ENCODE measurements at regions not wholly inside any gene's neighbourhood (a gene's known extent, or its start where the extent isn't known, plus 50 kb on each side); places are given as distances from the start of the nearest gene placed in this dataset.

DNA sequence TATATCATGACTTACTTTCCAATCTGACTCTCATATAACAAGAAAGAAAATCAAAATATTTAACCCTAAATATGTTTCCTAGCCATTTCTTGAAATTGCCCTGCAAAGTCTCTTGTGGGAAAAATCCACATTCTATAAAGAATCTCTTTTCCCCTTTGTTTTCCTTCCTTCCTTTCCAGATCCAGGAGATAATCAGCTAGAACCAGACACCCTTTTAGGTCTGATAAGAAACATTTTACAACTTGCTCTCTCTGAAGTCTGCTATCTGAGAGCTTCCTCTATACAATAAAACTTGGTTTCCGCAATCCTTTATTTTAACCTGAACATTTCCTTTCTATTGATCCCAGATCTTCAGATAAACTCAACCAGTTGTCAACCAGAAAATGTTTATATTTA, 100.5 kb upstream of the RNU6-1 start:
- H3K36me3 ChIP-seq (replicated peaks in 1 of 2; ENCODE audit: control insufficient read depth in 1 of 2, insufficient read depth in 2 of 2, low read length in 2 of 2), result no peaks in the 10 kb centered on the region
- H3K9me3 ChIP-seq (replicated peaks in 1 of 2; ENCODE audit: control insufficient read depth in 1 of 2, insufficient read depth in 1 of 2, low read length in 2 of 2), result no peaks in the 10 kb centered on the region
- H4K20me1 ChIP-seq (ENCODE audit: insufficient read depth, low read length), result no peaks in the 10 kb centered on the region
- no peaks in the 10 kb centered on the region for H3K79me2 ChIP-seq (ENCODE audit: insufficient read depth, low read length)
- DNase-seq, result no peak
- TF ChIP-seq, protein P1, sequence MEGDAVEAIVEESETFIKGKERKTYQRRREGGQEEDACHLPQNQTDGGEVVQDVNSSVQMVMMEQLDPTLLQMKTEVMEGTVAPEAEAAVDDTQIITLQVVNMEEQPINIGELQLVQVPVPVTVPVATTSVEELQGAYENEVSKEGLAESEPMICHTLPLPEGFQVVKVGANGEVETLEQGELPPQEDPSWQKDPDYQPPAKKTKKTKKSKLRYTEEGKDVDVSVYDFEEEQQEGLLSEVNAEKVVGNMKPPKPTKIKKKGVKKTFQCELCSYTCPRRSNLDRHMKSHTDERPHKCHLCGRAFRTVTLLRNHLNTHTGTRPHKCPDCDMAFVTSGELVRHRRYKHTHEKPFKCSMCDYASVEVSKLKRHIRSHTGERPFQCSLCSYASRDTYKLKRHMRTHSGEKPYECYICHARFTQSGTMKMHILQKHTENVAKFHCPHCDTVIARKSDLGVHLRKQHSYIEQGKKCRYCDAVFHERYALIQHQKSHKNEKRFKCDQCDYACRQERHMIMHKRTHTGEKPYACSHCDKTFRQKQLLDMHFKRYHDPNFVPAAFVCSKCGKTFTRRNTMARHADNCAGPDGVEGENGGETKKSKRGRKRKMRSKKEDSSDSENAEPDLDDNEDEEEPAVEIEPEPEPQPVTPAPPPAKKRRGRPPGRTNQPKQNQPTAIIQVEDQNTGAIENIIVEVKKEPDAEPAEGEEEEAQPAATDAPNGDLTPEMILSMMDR (IDR thresholded peaks at IDR 0.05), result no peak
- Mint-ChIP-seq H3K4me1 (peaks cover 8% of the 10 kb centered on the region), H3K36me3 (no peaks in the 10 kb centered on the region), H3K4me3 (no peak overlapping the region), H3K9me3 (peaks cover 0 to under 1% (median 0%) of the 10 kb centered on the region in 7 donors), H3K27ac (no peak overlapping the region), H3K27me3 (ENCODE audit: low read depth in 3 of 3) (peaks cover 0 to 2% (median 2%) of the 10 kb centered on the region in 3 donors)
- intact Hi-C loops (cut with micrococcal nuclease), result loop anchor here in 1 of 2 donors (10.0 kb wide), 1 partner anchor 56 kb away; no protein-coding TSS in a partner anchor
- no peak overlapping the region for H2AFZ ChIP-seq (ENCODE audit: insufficient read depth, low read depth, low read length, poor library complexity, severe bottlenecking)
- no peak overlapping the region for H3K4me3 ChIP-seq (replicated peaks in 1 of 3; ENCODE audit: low read depth in 2 of 3, low read length in 3 of 3)
- H3K4me2 ChIP-seq (replicated peaks; ENCODE audit: extremely low read depth, low read length, poor library complexity, severe bottlenecking), result no peak overlapping the region
- H3K27me3 ChIP-seq (ENCODE audit: control insufficient read depth in 2 of 2, insufficient read depth in 2 of 2, low read length in 2 of 2), result no peaks in the 10 kb centered on the region
- H3K27ac ChIP-seq (ENCODE audit: low read depth in 1 of 2, low read length in 2 of 2), result no peak overlapping the region
- H3K9ac ChIP-seq (ENCODE audit: insufficient read depth, low read length, poor library complexity, severe bottlenecking), result no peak overlapping the region
- H3K4me1 ChIP-seq (ENCODE audit: control insufficient read depth in 1 of 2, insufficient read depth in 2 of 2, low read length in 2 of 2), result peaks cover 4% of the 10 kb centered on the region in 2 donors
- WGBS (ENCODE audit: insufficient coverage), result no CpG with 5 or more reads among the region's 1 CpG

DNA sequence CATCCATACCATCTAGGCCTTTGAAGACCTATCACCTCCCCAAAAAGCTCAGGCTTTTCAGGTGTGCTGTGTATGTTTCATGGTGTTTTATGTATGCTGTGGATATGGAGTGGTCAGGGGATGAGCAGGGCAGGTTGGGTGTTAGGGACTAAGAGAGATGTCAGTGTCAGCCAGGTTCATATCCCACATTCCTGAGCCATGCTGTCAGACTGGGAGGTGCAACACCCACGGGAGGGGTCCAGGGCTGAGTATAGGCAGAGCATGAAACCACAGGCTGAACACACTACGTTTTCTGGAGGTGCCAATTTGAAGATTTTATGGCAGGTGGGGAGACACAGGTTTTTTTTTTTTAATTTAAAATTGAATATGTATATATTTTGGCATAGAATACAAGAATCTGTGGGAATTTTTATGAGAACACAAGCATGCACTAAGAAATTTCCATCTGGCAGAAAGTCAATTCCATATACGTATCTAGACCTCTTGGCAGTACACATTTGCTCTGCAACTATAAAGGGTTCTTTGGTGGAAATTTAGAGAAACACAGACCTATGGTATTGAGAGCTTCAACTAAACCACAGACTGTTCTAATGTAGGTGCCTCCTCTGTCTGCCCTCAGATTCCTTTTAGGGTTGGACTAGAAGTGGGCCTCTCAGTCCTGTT, 101.9 kb upstream of the RNU6-1 start:
- Histone ChIP-seq H3K79me2 (ENCODE audit: insufficient read depth, low read length) (no peaks in the 10 kb centered on the region), H4K20me1 (ENCODE audit: insufficient read depth, low read length) (no peaks in the 10 kb centered on the region), H3K4me2 (replicated peaks; ENCODE audit: extremely low read depth, low read length, poor library complexity, severe bottlenecking) (no peak overlapping the region), H3K27me3 (ENCODE audit: control insufficient read depth in 2 of 2, insufficient read depth in 2 of 2, low read length in 2 of 2) (no peaks in the 10 kb centered on the region), H3K9ac (ENCODE audit: insufficient read depth, low read length, poor library complexity, severe bottlenecking) (no peak overlapping the region), H2AFZ (ENCODE audit: insufficient read depth, low read depth, low read length, poor library complexity, severe bottlenecking) (no peak overlapping the region), H3K36me3 (replicated peaks in 1 of 2; ENCODE audit: control insufficient read depth in 1 of 2, insufficient read depth in 2 of 2, low read length in 2 of 2) (no peaks in the 10 kb centered on the region), H3K9me3 (replicated peaks in 1 of 2; ENCODE audit: control insufficient read depth in 1 of 2, insufficient read depth in 1 of 2, low read length in 2 of 2) (no peaks in the 10 kb centered on the region), H3K27ac (ENCODE audit: low read depth in 1 of 2, low read length in 2 of 2) (no peak overlapping the region), H3K4me1 (ENCODE audit: control insufficient read depth in 1 of 2, insufficient read depth in 2 of 2, low read length in 2 of 2) (peaks cover 4% of the 10 kb centered on the region in 2 donors), H3K4me3 (replicated peaks in 1 of 3; ENCODE audit: low read depth in 2 of 3, low read length in 3 of 3) (no peak overlapping the region)
- intact Hi-C loops (cut with micrococcal nuclease), result loop anchor here in 1 of 2 donors (10.0 kb wide), 1 partner anchor 57 kb away; no protein-coding TSS in a partner anchor
- TF ChIP-seq, protein P1 (IDR thresholded peaks at IDR 0.05), result no peak
- no peak for DNase-seq
- WGBS (ENCODE audit: insufficient coverage), result no CpG with 5 or more reads among the region's 3 CpGs
- Mint-ChIP-seq H3K4me1 (peaks cover 11% of the 10 kb centered on the region), H3K27me3 (ENCODE audit: low read depth in 3 of 3) (peaks cover 0 to 2% (median 2%) of the 10 kb centered on the region in 3 donors), H3K9me3 (no peaks in the 10 kb centered on the region), H3K36me3 (no peaks in the 10 kb centered on the region), H3K27ac (peak overlapping the region in 1 of 7 donors; percentile 3), H3K4me3 (no peak overlapping the region)
